ENCODE measurements at regions not wholly inside any gene's neighbourhood (a gene's known extent, or its start where the extent isn't known, plus 50 kb on each side); places are given as distances from the start of the nearest gene placed in this dataset.
"Not testable (repeated sequence)": the region's sequence is repeated elsewhere in the genome, so short reads cannot be mapped to it uniquely, and the experiment has no call there.

DNA sequence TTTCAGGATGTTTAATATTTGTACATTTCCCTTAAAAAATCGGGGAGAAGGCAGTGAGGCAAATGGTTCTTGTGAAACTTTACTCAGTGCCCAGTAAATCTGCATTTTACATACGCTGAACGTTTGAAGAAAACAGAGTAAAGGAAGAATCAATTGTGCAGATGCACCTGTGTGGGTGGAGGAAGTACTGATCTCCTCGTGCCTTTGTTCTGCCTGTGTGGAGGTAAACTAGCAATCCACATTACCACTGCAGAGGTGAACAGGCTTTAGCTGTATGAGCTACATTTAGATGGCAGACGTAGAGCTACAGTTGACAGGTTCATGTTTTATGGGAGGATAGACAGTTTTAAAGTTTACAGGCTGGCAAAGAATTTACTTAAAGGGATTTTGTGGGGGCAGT lies 62.7 kb upstream of the VIPR2 start:
- DNase-seq = no peak

DNA sequence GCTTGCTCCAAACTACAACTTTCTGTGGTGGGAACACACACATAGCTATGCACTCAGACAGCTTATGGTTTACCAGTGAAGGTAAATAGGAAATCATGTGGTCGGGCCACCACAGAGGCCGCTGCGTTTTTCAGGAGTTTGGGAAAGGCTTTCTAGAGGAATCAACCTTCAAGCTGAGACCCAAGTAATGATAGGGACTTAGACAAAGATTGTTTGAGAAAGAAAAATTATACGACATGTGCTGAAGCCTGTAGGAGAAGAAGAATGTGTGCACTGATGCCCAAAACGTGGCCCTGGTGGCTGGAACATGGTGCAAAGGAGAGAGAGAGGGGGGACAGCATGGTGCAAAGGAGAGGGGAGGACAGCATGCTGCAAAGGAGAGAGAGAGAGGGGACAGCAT lies 61.2 kb upstream of the VIPR2 start:
- no peak for DNase-seq

DNA sequence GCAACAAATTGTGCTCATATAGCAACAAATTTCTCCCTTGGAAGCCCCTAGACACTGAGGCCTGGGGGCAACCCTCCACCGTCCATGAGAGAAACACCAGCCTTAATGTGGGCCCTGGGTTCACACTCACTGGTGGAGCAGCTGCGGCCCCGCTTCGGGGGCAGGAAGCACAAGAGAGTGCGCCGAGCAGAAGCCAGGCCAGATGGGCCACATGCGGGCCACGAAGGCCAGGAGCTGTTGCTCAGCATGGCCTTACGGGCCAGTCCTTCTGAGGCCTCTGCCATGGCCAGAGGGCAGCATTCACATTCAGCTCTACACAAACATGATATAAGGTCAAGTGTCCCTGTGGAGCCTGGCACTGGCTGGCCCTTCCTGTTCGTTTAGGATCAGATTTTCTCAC lies 60.0 kb upstream of the VIPR2 start:
- no peak for DNase-seq

DNA sequence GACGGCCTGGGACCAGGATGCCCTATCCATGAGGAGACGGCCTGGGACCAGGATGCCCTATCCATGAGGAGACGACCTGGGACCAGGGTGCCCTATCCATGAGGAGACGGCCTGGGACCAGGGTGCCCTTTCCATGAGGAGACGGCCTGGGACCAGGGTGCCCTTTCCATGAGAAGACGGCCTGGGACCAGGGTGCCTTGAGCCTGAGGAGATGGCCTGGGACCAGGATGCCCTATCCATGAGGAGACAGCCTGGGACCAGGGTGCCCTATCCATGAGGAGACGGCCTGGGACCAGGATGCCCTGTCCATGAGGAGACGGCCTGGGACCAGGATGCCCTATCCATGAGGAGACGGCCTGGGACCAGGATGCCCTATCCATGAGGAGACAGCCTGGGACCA lies 58.6 kb upstream of the VIPR2 start:
- not testable (repeated sequence) for DNase-seq

DNA sequence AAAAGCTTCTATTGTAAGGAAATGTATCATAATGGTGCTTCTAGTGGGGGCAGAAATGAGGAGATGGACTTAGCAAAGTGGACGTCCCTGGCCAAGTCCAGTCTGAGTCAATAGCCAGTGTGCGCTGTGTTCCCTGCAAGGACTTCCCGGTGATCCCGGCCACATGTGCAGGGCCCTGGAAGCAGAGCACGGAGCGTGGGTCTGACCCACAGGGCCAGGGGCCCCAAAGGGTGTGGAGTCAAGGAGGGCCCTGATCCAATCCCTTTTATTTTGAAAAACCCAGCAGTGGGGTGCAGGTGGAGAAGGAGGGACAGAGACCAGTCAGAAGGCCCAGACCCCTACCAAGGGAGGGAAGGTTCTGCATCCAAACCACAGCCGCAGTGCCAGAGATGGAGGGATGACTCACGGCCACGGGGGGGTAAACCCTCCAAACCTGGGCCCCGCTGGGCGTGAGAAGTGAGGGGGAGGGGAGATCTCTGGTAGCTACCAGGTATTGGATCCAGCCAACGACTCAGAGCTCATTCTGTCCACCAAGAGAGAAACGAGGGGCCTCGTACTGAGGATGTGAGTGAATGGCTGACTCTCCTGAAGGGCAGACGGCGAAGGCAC lies 57.2 kb upstream of the VIPR2 start:
- DNase-seq = no peak

DNA sequence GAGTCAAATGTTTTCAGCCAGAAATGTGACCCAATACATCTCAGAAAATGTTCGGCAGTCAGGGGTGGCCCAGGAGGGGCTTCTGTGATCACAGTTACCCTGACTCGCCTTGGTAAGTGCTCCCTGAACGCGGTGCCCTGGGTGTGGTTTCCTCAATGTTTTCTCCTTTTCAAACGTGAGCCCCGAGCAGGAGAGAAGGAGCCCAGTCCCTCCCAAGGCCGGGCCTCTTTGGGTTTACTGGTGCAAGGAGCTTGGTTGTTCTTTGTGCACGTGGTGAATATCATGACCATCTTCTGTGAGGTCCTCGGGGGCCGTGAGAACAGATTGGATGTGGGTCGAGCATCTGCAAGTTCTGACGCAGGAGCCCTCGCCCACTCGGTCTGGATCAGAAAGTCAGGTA lies 55.8 kb upstream of the VIPR2 start:
- DNase-seq = no peak

DNA sequence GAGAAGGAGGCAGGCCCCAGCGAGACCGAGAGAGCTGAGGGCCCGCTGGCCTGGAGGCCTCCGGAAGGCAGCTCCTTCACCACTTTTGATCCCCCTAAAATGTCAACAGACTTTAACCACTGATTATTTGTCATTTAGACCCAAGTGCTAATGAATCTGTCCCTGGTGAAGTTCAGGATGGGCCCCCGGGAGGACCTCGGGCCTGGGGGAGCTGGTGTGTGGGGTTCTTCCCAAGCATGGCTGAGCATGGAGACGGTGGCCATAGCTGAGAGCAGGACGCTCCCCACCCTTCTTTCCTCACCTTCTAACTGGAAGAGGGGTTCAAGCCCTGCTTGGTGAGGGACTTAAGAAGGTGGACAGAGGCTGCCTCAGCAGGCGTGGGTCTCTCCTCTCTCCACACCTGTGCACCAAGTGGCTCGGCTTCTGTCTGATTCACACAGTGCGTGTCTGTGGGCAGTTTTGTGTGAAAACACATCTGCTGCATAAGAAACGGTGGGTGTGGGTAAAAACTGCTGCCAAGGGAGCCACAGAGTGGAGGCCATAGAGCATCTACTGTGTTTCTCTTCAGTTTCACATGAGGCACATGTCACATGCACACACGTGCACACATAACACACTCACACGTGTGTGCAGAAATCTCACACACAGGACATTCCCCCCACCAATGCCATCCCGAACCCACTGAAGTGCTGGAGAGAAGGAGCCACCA lies 53.5 kb upstream of the VIPR2 start:
- no peak for DNase-seq

DNA sequence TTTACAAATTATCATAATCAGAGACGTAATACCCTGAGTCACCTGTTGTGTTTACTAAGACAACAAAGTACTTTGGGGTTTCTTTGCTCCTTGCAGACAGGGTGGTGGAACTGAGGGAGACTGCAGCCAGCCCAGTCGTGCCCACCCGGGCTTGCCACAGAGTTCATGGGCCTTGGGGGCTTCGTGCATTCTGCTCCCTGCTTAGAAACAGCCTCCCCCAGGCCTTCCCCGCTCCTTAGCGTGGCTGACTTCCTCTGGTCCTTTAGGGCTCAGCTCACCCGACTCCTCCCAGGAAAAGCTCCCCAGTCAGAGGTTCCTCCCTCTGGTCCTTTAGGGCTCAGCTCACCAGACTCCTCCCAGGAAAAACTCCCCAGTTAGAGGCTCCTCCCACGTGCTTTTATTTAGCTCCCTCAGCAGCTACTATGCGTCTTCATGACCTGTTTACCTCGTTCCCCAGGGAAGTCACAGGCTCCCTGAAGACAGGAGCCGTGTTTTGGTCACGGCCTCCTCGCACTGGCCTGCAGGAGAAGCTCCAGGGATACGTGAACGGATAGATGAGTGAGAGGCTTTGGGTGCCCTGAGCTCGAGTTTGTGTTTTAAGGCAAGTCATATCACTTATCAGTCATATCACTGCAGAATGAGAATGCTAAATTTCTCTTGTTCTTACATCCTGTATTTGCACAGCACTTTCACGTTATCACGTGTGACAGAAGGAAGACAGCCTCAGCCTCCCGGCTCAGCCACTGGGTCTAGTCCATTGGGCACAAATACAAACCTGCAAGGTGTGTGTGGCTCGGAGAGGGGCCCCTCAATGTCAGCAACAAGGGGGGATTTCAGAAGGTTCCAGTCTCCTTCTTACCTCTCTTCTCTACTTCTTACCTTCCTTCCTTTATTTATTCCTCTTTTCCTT lies 52.7 kb upstream of the VIPR2 start:
- peak; percentile 50 to 72 (median 64) for DNase-seq

DNA sequence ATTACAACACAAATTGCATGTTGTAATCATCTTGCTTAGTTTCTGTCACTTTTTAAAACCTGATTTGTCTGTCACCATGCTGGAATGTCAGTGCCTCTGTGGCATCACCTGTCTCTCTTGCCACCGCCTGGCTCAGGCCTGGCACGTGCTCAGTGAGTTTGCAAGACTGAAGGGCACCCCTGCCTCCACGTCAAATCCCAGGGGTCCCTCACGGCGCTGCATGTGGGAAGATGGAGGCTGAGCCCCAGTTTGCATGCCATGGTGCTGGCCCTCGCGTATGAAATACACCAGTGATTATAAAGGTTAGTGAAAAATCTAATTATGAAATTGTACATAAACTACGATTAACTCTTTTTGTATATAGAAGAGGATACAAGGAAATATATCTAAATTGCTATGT lies 51.9 kb upstream of the VIPR2 start:
- DNase-seq = no peak

DNA sequence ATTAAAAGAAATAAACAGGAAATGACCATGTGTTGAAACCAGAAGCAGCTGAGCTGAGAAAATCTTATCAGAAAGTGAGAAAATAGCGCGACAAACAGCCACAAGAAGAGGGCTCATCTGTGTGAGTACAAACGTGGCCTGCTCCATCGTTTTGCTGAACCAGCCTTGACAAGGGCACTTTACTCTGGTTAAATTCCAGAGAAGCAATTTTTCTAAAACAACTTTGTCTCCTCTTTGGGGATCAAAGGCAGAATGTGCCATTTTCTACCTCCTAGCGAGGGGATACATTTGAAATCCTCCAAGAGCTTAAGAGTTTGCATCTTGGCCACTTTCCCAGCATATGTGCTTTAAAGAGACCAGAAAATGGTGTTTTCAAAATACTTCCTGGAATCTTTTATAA lies 51.3 kb upstream of the VIPR2 start:
- DNase-seq = no peak

All from suppressor macrophage (primary cell).